HL-60 (cell line): ENCODE measurements at regions not wholly inside any gene's neighbourhood (a gene's known extent, or its start where the extent isn't known, plus 50 kb on each side); places are given as distances from the start of the nearest gene placed in this dataset.

Source experiments
- DNase-seq, 2 experiments: peaks; one replicate each; pipeline ENCODE4 v3.0.0-alpha.2; 2010 to 2020; ENCODE audit warnings: low read depth in 1 of 2, low spot score in 1 of 2
- H3K27ac ChIP-seq: fragments of 250-450 bp; sonication (Bioruptor Pico); replicated peaks from 2 replicates; pipeline ENCODE4 v1.5.1; 2020; ENCODE audit warnings: mild to moderate bottlenecking, moderate library complexity
- H3K27me3 ChIP-seq: fragments of 250-450 bp; sonication (Bioruptor Pico); 2 replicates; pipeline ENCODE4 v1.5.1; 2021; ENCODE audit warnings: mild to moderate bottlenecking, moderate library complexity; ENCODE audit not compliant: insufficient read depth, poor library complexity, severe bottlenecking
- H3K4me3 ChIP-seq: replicated peaks from 2 replicates; pipeline ENCODE4 v1.5.1; 2011; ENCODE audit warnings: mild to moderate bottlenecking, control low read depth, low read length; ENCODE audit not compliant: insufficient read depth
- GABPA ChIP-seq: IDR thresholded peaks from 2 replicates; pipeline ENCODE4 v1.6.1; 2012; ENCODE audit warnings: low read depth
- POLR2AphosphoS5 ChIP-seq: IDR thresholded peaks from 2 replicates; pipeline ENCODE4 v1.6.1; 2012; ENCODE audit warnings: low read depth
- SPI1 ChIP-seq: IDR thresholded peaks from 2 replicates; pipeline ENCODE4 v1.6.1; 2012; ENCODE audit warnings: low read depth, mild to moderate bottlenecking, borderline replicate concordance
- TF ChIP-seq, protein P1 (sequence below): IDR thresholded peaks from 2 replicates; pipeline ENCODE4 v1.6.1; 2012; ENCODE audit warnings: low read depth; ENCODE audit not compliant: insufficient replicate concordance
- TF ChIP-seq, protein P2 (sequence below): IDR thresholded peaks from one replicate; pipeline ENCODE4 v1.5.1; 2011; ENCODE audit warnings: low read length, control low read depth, inconsistent platforms; ENCODE audit not compliant: insufficient read depth

- TF ChIP-seq, protein P1, sequence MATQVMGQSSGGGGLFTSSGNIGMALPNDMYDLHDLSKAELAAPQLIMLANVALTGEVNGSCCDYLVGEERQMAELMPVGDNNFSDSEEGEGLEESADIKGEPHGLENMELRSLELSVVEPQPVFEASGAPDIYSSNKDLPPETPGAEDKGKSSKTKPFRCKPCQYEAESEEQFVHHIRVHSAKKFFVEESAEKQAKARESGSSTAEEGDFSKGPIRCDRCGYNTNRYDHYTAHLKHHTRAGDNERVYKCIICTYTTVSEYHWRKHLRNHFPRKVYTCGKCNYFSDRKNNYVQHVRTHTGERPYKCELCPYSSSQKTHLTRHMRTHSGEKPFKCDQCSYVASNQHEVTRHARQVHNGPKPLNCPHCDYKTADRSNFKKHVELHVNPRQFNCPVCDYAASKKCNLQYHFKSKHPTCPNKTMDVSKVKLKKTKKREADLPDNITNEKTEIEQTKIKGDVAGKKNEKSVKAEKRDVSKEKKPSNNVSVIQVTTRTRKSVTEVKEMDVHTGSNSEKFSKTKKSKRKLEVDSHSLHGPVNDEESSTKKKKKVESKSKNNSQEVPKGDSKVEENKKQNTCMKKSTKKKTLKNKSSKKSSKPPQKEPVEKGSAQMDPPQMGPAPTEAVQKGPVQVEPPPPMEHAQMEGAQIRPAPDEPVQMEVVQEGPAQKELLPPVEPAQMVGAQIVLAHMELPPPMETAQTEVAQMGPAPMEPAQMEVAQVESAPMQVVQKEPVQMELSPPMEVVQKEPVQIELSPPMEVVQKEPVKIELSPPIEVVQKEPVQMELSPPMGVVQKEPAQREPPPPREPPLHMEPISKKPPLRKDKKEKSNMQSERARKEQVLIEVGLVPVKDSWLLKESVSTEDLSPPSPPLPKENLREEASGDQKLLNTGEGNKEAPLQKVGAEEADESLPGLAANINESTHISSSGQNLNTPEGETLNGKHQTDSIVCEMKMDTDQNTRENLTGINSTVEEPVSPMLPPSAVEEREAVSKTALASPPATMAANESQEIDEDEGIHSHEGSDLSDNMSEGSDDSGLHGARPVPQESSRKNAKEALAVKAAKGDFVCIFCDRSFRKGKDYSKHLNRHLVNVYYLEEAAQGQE: no peak
- TF ChIP-seq GABPA: no peak
- TF ChIP-seq POLR2AphosphoS5: no peak
- no peak for TF ChIP-seq SPI1
- TF ChIP-seq, protein P2, sequence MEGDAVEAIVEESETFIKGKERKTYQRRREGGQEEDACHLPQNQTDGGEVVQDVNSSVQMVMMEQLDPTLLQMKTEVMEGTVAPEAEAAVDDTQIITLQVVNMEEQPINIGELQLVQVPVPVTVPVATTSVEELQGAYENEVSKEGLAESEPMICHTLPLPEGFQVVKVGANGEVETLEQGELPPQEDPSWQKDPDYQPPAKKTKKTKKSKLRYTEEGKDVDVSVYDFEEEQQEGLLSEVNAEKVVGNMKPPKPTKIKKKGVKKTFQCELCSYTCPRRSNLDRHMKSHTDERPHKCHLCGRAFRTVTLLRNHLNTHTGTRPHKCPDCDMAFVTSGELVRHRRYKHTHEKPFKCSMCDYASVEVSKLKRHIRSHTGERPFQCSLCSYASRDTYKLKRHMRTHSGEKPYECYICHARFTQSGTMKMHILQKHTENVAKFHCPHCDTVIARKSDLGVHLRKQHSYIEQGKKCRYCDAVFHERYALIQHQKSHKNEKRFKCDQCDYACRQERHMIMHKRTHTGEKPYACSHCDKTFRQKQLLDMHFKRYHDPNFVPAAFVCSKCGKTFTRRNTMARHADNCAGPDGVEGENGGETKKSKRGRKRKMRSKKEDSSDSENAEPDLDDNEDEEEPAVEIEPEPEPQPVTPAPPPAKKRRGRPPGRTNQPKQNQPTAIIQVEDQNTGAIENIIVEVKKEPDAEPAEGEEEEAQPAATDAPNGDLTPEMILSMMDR: no peak
Observed at GRCh38 chr7:1325246-1325645, 92.6 kb downstream of the UNCX start.

GRCh38 chr7:1325646-1326510, 93.2 kb downstream of the UNCX start:
- TF ChIP-seq, protein P1: no peak
- TF ChIP-seq, protein P2: no peak
- TF ChIP-seq POLR2AphosphoS5 (no peak), GABPA (no peak), SPI1 (no peak)
- peaks cover 9% of the 10 kb centered on the region for H3K27me3 ChIP-seq
- H3K27ac ChIP-seq: no peak overlapping the region
- no peak overlapping the region for H3K4me3 ChIP-seq
- DNase-seq: no peak

More at GRCh38 chr7:1325246-1325645, 92.6 kb downstream of the UNCX start:
- Histone ChIP-seq H3K4me3 (no peak overlapping the region), H3K27ac (no peak overlapping the region), H3K27me3 (peaks cover 9% of the 10 kb centered on the region)
- no peak for DNase-seq

GRCh38 chr7:1326511-1326785, 93.8 kb downstream of the UNCX start:
- Histone ChIP-seq H3K27me3 (peaks cover 9% of the 10 kb centered on the region), H3K27ac (no peak overlapping the region), H3K4me3 (no peak overlapping the region)
- TF ChIP-seq POLR2AphosphoS5 (no peak), SPI1 (no peak)
- TF ChIP-seq, protein P1: no peak
- DNase-seq: no peak
